Activated naive CD4-positive, alpha-beta T cell treated with anti-CD3 and anti-CD28 coated beads, Interleukin-2, amount 50 U/mL, for 16 hours (primary cell): ENCODE measurements at regions not wholly inside any gene's neighbourhood (a gene's known extent, or its start where the extent isn't known, plus 50 kb on each side); places are given as distances from the start of the nearest gene placed in this dataset.
"Not testable (repeated sequence)": the region's sequence is repeated elsewhere in the genome, so short reads cannot be mapped to it uniquely, and the experiment has no call there.

Source experiments
- DNase-seq: peaks from one replicate; pipeline ENCODE4 v3.0.0-alpha.2; 2020

DNA sequence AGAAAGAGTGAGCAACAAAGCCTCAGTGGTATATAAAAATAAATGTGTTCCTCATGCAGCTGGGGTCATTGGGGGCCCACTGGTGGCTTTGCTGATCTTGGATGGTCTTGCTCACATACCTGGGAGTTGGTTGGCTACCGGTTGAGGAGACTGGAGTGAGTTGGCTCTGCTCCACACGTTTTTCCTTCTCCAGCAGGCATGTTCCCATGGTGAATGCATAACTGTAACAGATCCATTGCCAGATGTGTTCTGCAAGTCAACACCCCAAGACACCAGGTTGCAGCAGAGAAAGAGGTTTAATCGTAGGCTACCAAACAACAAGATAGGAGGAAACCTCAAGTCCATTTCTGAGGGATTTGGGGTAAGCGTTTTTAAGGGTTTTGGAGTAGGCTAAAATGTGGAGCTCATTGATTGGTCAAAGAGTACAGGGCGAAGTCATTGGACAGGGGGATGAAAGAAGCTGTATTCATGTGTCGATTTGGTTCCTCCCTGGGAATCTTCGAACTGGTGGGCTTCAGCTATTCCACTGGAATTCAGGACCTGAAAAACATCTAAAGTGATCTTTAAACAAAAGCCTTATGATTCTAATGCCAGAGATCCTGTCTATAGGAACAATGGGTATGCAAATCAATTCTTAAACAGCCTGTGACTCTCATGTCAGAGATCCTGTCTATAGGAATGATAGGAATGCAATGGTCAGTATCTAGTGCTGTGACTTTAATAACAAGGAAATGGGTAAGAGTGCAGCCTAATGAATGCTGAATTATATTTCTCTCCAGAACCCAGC lies 467.5 kb upstream of the C16orf82 start:
- DNase-seq, result no peak

DNA sequence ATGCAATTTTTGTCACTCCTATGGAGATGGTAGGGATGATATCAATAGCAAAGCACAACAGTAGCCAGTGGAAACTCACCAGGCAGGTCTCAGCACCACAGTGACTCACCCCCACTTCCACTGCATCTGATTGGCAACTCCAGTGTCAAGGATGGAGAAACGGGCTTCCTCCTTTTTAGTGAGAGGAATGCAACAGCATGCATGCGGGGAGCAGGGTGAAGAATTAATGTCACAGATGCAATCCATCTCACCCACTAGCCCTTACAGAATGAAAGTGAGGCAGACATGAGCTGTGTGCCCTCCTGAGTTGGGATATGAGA lies 467.0 kb upstream of the C16orf82 start:
- no peak for DNase-seq

DNA sequence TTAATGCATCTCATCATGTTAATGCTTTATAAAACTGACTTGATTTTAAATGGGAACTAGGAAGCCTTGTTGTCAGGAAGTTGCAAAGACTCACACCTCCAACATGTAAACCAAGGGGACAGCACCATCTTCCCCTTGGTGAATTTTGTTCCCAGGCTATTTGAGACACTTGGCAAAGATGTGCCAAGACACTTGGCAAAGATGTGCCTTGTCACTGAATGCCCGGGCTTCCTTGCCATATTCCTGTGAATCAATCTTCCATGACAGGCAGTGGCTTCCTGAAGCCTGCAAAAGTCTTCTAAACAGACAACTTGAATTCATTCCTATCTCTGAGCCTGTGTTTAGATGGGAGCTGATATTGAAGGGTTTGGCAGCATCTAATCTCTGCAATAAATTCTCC lies 465.4 kb upstream of the C16orf82 start:
- no peak for DNase-seq

DNA sequence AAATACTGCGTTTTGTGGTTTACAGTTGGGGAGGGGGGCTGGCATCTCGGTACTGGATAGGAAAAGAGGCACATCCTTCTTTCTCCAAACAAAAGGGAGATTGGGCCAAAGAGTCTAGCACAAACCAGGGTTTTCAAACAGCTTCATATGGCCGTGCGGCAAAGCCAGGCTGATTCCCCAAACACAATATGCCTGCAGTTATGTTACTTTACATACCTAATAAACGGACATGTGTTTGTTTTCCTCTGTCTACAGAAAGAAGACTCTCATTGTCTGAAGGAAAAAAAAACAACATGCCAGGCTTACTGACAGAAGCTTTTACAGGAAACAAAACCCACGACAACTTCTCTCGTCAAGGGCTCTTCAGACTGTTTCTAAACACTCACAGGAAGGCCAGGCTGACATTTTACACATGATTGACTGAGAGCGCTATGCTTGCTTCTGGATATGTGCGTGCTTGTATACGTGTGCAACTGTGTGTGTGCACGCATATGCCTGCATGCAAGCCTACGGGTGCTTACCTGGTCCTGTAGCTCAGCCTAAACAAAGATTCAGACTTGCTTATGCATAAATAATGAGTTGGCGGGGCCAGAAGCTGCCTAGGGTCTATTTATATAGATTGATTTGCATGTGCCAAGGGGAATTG lies 461.0 kb upstream of the C16orf82 start:
- no peak for DNase-seq

DNA sequence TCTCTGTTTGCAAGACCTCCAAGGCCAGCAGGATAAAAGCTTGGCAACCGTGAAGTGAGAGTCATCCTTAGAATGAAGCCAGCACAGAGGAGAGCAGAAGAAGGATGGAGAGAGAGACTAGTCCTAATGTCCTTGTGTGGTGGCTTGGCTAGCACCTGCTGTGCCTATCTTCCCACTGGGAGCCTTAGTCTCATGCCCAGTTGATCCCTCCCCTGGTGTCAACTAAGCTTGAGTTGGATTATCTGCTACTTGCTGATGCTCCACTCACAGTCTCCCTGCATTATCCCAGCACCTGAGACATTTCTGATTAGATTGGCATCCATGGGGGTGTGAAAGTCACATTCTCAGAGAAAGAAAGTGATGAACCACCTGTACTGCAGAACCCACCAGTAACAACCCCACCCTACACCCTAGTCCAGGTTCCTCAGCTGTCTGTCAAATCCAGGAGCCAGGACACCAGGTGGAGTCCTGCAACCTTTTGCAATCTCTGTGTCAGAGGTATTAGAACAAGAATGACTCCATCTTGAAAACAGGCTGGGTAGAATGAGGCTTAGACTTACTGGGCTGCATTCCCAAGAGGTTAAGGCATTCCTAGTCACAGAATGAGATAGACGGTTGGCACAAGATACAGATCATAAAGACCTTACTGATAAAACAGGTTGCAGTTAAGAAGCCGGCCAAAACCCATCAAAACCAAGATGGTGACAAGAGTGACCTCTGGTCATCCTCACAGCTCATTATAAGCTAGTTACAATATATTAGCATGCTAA lies 460.2 kb upstream of the C16orf82 start:
- DNase-seq, result no peak

DNA sequence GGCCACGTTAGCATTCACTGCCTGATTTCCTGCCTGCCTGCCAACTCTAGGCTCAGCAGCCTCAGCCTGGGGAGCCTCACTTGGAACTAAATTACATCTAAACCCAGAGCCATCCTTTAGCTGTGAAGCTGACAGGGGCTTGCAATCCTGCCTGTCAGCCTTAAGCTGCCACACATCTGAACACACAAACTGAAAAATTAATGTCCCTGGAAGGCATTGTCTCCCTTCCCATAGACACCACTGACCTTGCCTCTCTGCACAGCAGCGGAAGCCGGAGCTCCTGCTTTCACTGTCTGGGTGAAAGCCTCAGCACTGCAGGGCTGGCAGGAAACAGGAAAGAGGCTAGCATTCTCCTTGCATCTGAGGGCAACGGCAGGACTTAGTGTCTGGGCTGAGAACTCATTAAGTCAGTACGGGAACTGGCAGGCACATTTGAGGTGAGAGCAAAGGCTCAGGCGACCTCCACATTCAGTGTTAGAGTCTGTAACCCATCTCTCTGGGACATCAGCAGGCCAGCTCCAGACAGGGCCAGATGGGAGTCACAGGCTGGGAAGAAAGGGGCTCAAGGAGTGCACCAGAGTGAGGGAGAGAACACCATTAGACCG lies 452.4 kb upstream of the C16orf82 start:
- DNase-seq, result no peak

DNA sequence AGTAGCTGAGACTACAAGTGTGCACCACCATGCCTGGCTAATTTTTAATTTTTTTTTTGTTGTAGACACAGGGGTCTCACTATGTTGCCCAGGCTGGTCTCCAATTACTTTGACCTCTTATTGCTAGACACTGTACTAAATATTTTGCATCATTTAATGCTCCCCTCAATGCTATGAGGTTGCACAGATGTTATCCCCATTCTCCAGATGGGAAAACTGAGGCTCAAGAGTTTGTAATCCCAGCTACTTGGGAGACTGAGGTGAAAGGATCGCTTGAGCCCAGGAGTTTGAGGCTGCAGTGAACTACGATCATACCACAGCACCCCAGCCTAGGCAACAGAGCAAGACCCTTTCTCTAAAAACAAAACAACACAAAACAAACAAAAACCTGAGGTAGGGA lies 443.3 kb upstream of the C16orf82 start:
- DNase-seq, result no peak

DNA sequence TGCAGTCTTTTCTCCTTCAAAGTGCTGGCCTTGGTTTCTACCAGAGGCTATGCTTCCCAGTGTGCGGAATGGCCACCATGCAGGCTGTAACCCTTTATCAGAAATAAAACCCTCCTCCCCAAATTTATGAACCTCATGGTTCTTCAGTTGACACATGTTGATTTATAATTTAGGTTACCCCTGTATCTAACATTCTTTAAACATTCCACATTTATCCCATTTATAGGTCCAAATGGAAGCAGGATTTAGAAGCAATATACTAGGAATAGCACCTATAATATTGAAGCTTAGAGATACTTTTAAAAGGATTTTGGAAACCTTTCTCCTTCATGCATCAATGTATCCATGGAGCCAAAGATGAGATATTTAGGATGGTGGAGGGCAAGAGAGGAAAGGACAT lies 438.8 kb upstream of the C16orf82 start:
- no peak for DNase-seq

DNA sequence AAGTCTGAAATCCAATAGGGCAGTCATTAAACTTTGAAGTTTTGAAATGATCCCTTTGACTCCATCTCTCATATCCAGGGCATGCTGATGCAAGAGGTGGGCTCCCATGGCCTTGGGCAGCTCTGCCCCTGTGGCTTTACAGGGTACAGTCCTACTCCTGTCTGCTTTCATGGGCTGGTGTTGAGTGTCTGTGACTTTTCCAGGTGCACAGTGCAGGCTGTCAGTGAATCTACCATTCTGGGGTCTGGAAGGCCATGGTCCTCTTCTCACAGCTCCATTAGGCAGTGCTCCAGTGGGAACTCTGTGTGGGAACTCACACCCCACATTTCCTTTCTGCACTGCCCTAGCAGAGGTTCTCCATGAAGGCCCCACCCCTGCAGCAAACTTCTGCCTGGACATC lies 435.4 kb upstream of the C16orf82 start:
- not testable (repeated sequence) for DNase-seq

DNA sequence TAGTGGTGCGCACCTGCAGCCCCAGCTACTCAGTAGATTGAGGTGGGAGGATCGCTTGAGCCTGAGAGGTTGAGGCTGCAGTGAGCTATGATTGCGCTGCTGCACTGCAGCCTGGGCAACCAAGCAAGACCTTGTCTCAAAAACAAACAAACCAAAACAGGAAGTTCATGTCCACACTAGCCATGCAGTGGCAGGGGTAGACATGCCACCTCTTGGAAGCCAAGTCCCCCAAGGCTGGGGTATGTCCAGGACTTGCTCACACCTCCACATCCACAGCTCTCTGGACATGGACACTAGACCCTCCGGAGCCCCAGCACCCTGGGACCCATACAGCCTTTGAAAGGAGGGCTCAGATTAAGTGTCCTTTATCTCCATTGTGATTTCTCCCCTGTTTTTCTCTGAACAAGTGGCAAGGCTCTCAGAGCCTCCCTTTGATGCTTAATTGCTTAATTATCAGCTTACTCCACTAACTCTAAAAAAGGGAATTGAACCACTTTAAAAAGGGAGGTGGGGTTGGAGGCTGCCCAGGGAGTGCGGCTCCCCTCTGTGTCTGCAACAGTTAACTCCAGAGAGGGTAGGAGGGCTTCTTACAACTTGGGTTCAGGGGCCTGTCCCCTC lies 424.6 kb upstream of the C16orf82 start:
- DNase-seq, result no peak

DNA sequence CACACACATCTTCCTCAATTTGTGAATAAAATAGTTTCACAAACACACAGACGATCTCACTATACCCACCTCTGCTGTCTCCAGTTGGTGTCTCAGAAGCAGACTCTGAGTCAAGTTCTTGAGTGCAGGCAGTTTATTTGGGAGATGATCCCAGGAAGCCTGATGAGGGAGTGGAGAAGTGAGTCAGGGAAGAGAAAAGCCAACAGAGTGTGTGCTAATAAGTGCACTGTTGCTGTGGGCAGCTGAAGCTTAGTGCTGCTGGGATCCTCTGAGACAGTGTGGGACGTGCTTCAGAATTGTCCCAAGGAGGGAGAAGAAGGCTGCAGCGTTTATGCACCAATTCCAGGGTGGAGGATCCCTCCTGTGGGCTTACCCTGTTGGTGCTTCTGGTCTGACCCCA lies 423.2 kb upstream of the C16orf82 start:
- DNase-seq, result no peak

DNA sequence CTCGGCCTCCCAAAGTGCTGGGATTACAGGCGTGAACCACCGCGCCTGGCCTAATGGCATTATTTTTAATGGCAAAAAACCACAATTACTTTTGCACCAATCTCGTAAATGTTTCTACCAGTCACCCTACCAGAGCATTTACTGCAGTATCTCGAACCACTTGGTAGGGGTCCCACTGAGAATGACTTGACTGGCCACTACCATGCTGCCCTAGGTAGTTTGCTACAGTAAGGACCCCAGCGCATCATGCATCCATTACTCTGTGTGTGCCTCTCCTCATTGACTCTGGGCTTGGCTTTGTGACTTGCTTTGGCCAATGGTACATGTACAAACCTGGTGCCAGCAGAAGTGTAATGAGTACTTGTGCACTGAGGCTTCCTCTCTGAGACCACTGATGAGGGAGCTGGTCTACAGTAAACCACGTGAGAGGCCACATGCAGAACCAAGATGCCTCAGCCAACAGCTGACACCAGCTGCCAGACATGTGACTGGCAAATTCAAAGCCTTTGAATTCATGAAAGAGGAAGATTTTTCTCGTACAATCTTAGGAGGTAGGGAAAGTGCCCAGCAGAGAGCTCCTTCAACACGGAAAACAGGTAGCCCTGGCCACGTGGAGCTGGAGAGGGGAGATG lies 421.7 kb upstream of the C16orf82 start:
- no peak for DNase-seq

DNA sequence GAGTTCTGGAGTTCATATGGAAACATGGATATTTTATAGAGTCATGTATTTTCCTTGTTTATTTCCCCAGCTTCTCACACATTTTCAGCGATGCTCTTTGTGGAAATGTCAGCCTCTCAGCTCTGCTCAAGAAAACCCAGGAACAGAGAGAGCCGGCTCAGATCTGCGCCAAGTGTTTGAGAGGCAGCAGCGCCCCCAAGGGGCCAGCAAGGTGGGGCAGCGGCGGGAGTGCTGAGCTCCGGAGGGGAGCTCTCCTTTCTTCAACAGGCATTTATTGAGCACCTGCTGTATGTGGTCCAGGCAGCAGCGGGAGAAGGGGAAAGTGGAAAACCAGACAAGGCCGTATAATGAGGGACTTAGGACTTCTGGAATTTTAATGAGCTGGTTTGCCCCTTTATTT lies 421.1 kb upstream of the C16orf82 start:
- peak; percentile 30 for DNase-seq

DNA sequence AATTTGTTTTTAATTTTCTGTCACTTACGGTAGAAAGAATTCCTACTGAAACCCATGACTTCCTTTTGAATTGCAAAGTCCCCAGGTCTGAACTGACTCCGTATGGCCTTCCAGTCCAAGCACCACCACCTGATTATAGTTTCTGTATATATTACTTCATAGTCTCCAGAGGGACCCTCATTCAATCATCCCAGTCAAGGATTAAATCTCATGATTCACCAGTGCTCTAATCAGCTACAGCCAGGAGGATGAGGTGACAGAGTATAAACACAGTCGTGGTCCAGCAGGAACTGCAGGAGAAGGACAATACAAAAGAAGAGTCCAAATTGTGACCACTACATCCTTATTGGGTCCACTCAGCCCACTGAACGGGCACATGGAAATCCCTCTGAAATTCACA lies 418.9 kb upstream of the C16orf82 start:
- no peak for DNase-seq

DNA sequence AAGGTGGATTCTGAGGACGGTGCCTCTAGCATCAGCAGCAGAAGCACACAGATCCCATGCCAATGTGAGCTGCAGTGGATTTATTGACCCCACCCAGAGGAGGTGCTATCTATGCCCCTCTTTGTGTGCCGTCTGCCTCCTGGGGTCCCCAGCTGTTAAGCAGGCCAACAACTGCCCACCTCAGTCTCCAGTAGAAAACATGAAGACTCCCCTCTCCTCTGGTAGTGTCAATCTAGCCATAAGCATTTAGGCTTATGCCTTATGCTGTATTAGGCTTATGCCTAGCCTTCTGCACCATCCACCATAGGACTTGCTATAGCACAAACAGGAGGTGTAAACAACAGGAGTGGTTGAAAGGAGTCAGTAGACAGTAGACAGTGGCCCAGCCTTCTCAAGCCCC lies 417.9 kb upstream of the C16orf82 start:
- no peak for DNase-seq

DNA sequence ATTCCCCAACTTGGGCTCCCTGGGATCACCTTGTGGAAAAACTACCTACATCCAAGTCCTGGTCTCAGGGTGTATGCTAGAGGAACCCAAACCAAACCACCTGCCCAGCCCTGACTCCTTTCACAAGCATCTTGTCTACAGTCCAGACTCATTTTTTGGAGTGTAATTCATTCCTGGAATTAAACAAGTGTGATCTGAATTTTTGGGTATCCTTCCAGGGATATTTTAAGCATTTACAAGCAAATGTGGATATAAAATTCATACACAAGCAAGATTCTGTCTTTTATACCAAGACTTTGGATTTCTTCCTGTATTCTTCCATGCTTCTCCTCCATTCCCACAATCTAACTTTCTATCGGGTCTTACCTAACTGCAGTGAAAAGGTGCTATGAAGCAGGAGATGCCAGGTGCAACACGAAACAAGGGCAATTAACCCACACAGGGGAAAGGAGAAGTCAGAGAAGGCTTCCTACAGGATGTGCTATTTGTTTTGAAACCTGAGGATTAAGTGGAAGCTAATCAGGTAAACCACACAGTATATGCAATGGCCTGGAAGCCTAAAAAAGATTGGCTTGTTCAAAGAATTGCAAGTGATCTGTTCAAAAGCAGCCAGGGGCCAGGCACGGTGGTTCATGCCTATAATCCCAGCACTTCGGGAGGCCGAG lies 417.2 kb upstream of the C16orf82 start:
- no peak for DNase-seq

DNA sequence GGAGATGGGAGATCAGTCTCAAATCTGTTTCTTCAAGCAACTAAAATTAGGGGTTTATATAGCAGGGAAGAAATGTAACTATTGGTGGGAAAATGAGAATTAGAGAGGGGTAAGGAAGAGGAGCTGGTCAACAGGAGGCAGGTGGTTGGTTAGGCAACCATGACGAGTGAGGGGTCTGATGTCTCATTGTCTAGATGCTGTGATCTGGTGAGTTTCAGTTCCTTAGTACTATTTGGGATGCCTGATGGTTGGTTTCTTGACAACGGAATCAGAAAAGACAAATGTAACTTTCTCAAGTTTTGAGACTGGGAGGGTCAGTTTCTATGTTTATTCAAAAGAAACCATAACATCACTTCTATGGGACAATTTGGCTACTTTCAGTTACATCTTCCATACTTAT lies 415.3 kb upstream of the C16orf82 start:
- no peak for DNase-seq

DNA sequence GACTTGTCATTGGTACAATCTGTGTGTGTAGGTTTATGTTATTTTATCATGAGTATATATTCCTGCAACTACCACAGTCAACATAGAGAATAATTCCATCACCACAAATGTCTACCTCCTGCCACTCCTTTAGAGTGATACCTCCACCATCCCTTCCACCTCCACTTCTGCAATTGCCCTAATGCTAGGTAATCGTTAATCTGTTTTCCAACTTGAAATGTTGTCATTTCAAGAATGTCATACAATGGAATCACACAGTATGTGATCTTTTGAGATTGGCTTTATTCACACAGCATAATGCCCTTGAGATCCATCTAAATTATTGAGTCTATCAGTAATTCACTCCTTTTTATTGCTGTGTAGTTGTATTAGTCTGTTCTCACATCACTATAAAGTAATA lies 414.8 kb upstream of the C16orf82 start:
- DNase-seq, result no peak

DNA sequence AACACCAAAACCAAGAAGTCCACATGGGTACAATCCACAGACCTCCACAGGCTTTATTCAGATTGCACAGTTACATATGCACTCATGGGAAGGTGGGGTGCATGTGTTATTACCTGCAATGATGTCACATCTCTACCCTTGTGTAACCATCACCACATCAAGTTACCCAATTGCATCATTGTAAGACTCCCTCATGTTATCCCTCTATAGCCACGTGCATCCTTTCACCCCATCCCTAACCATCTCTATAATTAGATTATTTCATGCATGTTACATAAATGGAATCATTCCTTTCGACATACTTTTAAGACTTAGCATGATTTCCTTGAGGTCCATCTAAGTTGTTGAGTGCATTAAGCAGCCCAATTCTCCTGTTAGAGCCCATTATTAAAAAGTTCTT lies 408.2 kb upstream of the C16orf82 start:
- no peak for DNase-seq

DNA sequence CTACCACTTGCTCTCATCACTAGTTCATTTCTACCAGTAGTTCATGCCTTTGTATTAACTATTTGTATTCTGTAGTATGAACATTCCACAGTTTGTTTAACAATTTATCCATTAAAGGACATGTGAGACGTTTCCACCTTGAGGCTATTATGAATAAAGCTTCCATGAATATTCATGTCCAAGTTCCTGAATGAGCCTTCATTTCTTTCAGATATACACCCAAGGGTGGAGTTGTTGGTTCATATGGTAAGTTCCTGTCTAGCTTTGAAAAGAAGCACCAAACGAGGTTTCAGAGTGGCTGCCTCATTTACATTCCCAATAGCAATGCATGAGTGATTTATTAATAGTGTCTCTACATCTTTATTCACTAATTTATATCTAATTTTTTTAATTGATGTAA lies 407.8 kb upstream of the C16orf82 start:
- no peak for DNase-seq

DNA sequence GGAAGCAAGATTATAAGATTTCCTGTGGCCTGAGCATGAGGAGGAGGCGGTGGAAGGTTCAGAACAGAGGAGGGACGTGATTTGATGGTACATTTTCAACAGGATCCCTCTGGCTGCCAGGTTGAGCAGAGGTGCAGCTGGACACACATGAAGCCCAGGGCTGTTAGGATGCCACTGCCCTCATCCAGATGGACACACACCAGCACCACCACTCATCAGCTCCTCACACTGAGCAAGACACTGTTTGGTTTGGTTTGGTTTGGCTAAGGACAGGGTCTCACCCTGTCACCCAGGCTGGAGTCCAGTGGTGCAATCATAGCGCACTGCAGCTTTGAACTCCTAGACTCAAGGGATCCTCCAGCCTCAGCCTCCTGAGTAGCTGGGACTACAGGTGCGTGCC lies 402.6 kb upstream of the C16orf82 start:
- no peak for DNase-seq
